B cell (primary cell): ENCODE measurements at regions not wholly inside any gene's neighbourhood (a gene's known extent, or its start where the extent isn't known, plus 50 kb on each side); places are given as distances from the start of the nearest gene placed in this dataset.

ENCODE experiments used
- ATAC-seq: fragments of 200-7000 bp; cut with Tn5 transposase; one replicate; pipeline ENCODE4 v1.10.0; 2021; ENCODE audit warnings: low read depth, mild to moderate bottlenecking, moderate number of reproducible peaks, moderate library complexity
- CTCF ChIA-PET: fragments of 350-600 bp; sonication (Branson Sonifier 250); formaldehyde crosslinking; loops from one replicate; lab custom pipeline; 2021; ENCODE audit warnings: antibody characterized with exemption, inconsistent platforms; lab: Charles Lee
- POLR2A ChIA-PET: fragments of 350-600 bp; sonication (Branson Sonifier 250); formaldehyde crosslinking; loops from one replicate; lab custom pipeline; 2021; ENCODE audit warnings: antibody characterized with exemption; lab: Charles Lee
- DNase-seq: peaks from one replicate; pipeline ENCODE4 v3.0.0; 2013
- H2AFZ ChIP-seq: 2 replicates; pipeline ENCODE4 v1.6.1; 2012; ENCODE audit warnings: mild to moderate bottlenecking, low read depth, low read length; ENCODE audit not compliant: insufficient read depth, poor library complexity, severe bottlenecking
- H3K27ac ChIP-seq, 2 donors: 1 replicate in 1 of 2; 2 replicates in 1 of 2; pipeline ENCODE4 v1.5.1; 2012 to 2013; ENCODE audit warnings: low read length in 2 of 2, mild to moderate bottlenecking in 2 of 2, moderate library complexity in 1 of 2
- H3K27me3 ChIP-seq, 4 experiments: fragments of 200-600 bp in 1 of 4; sonication (generic) in 1 of 4; replicated peaks in 1 of 4; 1 replicate in 2 of 4; 2 replicates in 2 of 4; pipeline versions ENCODE4 v1.6.1 to v1.7.0; 2013 to 2016; ENCODE audit warnings: low read length in 3 of 4, mild to moderate bottlenecking in 2 of 4, mixed read lengths in 1 of 4, moderate library complexity in 1 of 4; ENCODE audit not compliant: insufficient read depth in 4 of 4, control insufficient read depth in 3 of 4; ENCODE audit errors: control extremely low read depth in 1 of 4
- H3K36me3 ChIP-seq, 2 experiments: replicated peaks in 1 of 2; 1 replicate in 1 of 2; 2 replicates in 1 of 2; pipeline versions ENCODE4 v1.6.1 to v1.7.1; 2013; ENCODE audit warnings: low read length in 1 of 2; ENCODE audit not compliant: insufficient read depth in 2 of 2, control insufficient read depth in 1 of 2; ENCODE audit errors: control extremely low read depth in 1 of 2, extremely low read depth in 1 of 2
- H3K4me1 ChIP-seq, 2 donors: fragments of 200-600 bp in 1 of 2; sonication (generic) in 1 of 2; 1 replicate in 1 of 2; 2 replicates in 1 of 2; pipeline versions ENCODE4 v1.5.1 to v1.6.1; 2013 to 2017; ENCODE audit warnings: low read length in 2 of 2; ENCODE audit not compliant: control insufficient read depth in 2 of 2, insufficient read depth in 2 of 2
- H3K4me2 ChIP-seq: replicated peaks from 2 replicates; pipeline ENCODE3; 2012; ENCODE audit warnings: mild to moderate bottlenecking, low read depth, low read length; ENCODE audit not compliant: poor library complexity, severe bottlenecking
- H3K4me3 ChIP-seq, 5 experiments: fragments of 200-600 bp in 1 of 5; sonication (generic) in 1 of 5; 1 replicate in 3 of 5; 2 replicates in 2 of 5; pipeline versions ENCODE4 v1.5.1 to v1.7.0; 2011 to 2016; ENCODE audit warnings: low read length in 4 of 5, mild to moderate bottlenecking in 4 of 5, low read depth in 2 of 5, control low read depth in 1 of 5, moderate library complexity in 1 of 5; ENCODE audit not compliant: insufficient read depth in 1 of 5; ENCODE audit errors: control extremely low read depth in 1 of 5, extremely low read depth in 1 of 5
- H3K79me2 ChIP-seq: fragments of 200-600 bp; sonication (generic); one replicate; pipeline ENCODE4 v1.6.0; 2016; ENCODE audit warnings: low read length; ENCODE audit not compliant: control insufficient read depth, insufficient read depth
- H3K9ac ChIP-seq: fragments of 200-600 bp; sonication (generic); 2 replicates; pipeline ENCODE4 v1.6.1; 2017; ENCODE audit warnings: mild to moderate bottlenecking, low read length, moderate library complexity
- H3K9me3 ChIP-seq, 3 donors: one replicate each; pipeline versions ENCODE4 v1.6.1 to v1.7.1; 2013; ENCODE audit warnings: low read length in 2 of 3; ENCODE audit not compliant: control insufficient read depth in 2 of 3, insufficient read depth in 1 of 3; ENCODE audit errors: control extremely low read depth in 1 of 3
- H4K20me1 ChIP-seq: 2 replicates; pipeline ENCODE4 v1.6.0; 2012; ENCODE audit warnings: mild to moderate bottlenecking, low read length; ENCODE audit not compliant: insufficient read depth, control insufficient read depth, poor library complexity, severe bottlenecking
- H3K27ac Mint-ChIP-seq: one replicate; pipeline ENCODE4 v1.8.0; 2021; ENCODE audit warnings: mixed read lengths
- H3K27me3 Mint-ChIP-seq: one replicate; pipeline ENCODE4 v1.8.0; 2021; ENCODE audit warnings: mixed read lengths
- H3K4me1 Mint-ChIP-seq: one replicate; pipeline ENCODE4 v1.8.0; 2021; ENCODE audit warnings: mixed read lengths
- H3K4me3 Mint-ChIP-seq: one replicate; pipeline ENCODE4 v1.8.0; 2021; ENCODE audit warnings: mixed read lengths
- H3K9me3 Mint-ChIP-seq: one replicate; pipeline ENCODE4 v1.8.0; 2022; ENCODE audit warnings: mixed read lengths; ENCODE audit not compliant: insufficient read depth
- CTCF ChIP-seq: fragments of 200-600 bp; IDR thresholded peaks from one replicate; pipeline ENCODE4 v1.8.0; 2022; ENCODE audit warnings: antibody characterized with exemption, mild to moderate bottlenecking
- EZH2 ChIP-seq: IDR thresholded peaks from 2 replicates; pipeline ENCODE4 v1.6.1; 2012; ENCODE audit warnings: borderline replicate concordance, low read depth, mild to moderate bottlenecking, moderate library complexity, low read length; ENCODE audit not compliant: insufficient read depth, poor library complexity, severe bottlenecking
- WGBS: methylation state at CpG from one replicate; pipeline ENCODE4 v1.1.5; 2013; ENCODE audit warnings: missing lambda C conversion rate; ENCODE audit not compliant: insufficient coverage; 5-methylcytosine and 5-hydroxymethylcytosine counted together
- intact Hi-C: fragments of 100-400 bp; cut with micrococcal nuclease; formaldehyde crosslinking; loops from one replicate; pipeline ENCODE4 v1.10.0; 2022

DNA sequence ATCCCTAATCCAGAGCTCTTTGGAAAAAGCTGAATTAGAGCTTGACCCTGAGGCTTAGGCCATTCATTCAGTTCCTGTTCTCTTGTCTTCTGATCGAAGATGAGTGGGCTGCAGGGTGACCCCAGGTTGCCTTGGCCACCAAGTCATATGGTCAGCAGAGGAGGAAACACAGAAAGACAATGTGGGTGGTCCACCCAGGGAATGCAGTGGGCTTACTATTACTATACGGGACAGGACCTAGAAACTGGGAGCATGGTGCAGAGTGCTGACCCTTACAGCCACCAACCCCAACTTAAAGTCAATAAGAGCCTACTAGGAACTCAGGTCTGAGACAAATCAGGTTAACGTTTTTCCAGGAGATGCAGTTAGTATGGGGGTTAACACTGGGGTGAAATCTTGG lies 200.5 kb downstream of the HERPUD2 start:
- no peak overlapping the region for H3K4me3 Mint-ChIP-seq
- Histone ChIP-seq H3K27me3 (peaks cover 0 to 8% (median 1%) of the 10 kb centered on the region in 4 experiments), H2AFZ (no peak overlapping the region), H3K9me3 (no peaks in the 10 kb centered on the region), H3K27ac (no peak overlapping the region), H3K36me3 (no peaks in the 10 kb centered on the region), H3K79me2 (no peaks in the 10 kb centered on the region), H3K9ac (no peak overlapping the region), H3K4me2 (no peak overlapping the region), H3K4me1 (peaks cover 0 to 4% of the 10 kb centered on the region in 2 donors), H4K20me1 (no peaks in the 10 kb centered on the region), H3K4me3 (no peak overlapping the region)
- 64% methylated on average over 1 of the region's 3 CpGs for WGBS
- H3K27ac Mint-ChIP-seq = no peak overlapping the region
- ChIA-PET CTCF (no interaction called here), POLR2A (no interaction called here)
- intact Hi-C loops = no loop called here
- no peaks in the 10 kb centered on the region for H3K4me1 Mint-ChIP-seq
- no peak for TF ChIP-seq CTCF
- no peak for TF ChIP-seq EZH2
- H3K9me3 Mint-ChIP-seq = no peaks in the 10 kb centered on the region
- no peak for DNase-seq
- peaks cover 24% of the 10 kb centered on the region for H3K27me3 Mint-ChIP-seq
- ATAC-seq = no peak

DNA sequence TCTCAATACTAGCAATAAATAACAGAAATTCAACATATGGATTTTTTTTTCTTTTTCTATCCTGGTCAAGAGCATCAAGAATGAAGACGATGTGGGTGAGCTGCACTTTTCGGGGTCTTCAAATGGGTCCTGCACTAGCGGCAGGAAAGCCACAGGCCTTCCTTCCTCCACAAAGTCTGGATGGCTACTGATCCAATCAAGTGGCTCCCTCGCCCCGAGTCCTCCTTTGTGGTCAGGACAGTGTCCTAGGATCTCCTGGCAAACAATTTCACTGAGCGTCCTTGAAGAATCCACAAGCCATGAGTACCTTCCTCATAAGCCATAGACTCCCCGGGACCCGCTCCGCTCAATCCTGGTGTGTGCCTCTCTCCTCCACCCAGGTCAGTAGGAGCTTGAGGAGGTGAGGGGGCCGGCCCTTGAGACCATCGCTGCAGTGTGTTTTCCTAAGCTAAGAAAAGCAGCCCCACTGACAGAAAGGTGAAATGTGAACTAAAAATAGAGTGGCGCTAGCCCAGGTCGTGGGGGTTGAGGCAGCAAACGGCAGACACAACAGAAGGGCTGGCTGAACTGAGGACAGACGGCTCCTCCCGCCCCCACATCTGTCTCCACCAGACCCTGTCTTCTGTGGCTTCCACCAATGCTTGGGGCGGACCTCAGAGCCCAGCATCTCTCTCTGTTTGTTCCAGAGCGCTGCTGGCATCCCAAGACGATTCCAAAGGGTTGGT lies 202.3 kb downstream of the HERPUD2 start:
- Mint-ChIP-seq H3K27me3 (peaks cover 20% of the 10 kb centered on the region), H3K4me3 (no peak overlapping the region), H3K9me3 (no peaks in the 10 kb centered on the region), H3K27ac (no peak overlapping the region), H3K4me1 (no peaks in the 10 kb centered on the region)
- ChIA-PET CTCF (no interaction called here), POLR2A (no interaction called here)
- Histone ChIP-seq H3K36me3 (no peaks in the 10 kb centered on the region), H2AFZ (no peak overlapping the region), H3K79me2 (no peaks in the 10 kb centered on the region), H3K9me3 (no peaks in the 10 kb centered on the region), H3K27ac (no peak overlapping the region), H3K4me2 (no peak overlapping the region), H3K4me3 (no peak overlapping the region), H3K9ac (no peak overlapping the region), H4K20me1 (no peaks in the 10 kb centered on the region), H3K4me1 (peaks cover 0 to 4% of the 10 kb centered on the region in 2 donors), H3K27me3 (peaks cover 0 to 2% (median 0%) of the 10 kb centered on the region in 4 experiments)
- no peak for TF ChIP-seq EZH2
- no peak for TF ChIP-seq CTCF
- no peak for DNase-seq
- 85% methylated on average over 15 of the region's 19 CpGs for WGBS
- no peak for ATAC-seq
- intact Hi-C loops = no loop called here
